Stomach (tissue), 4 donors: ENCODE measurements at regions not wholly inside any gene's neighbourhood (a gene's known extent, or its start where the extent isn't known, plus 50 kb on each side); places are given as distances from the start of the nearest gene placed in this dataset.

Source experiments
- POLR2A ChIP-seq, 4 donors: fragments of 450-650 bp; IDR thresholded peaks; one replicate each; pipeline ENCODE4 v1.6.1; 2016; ENCODE audit warnings: antibody characterized with exemption in 4 of 4, control low read depth in 2 of 4, mild to moderate bottlenecking in 1 of 4, moderate library complexity in 1 of 4
- POLR2AphosphoS5 ChIP-seq, 3 donors: sonication (generic); formaldehyde crosslinking; IDR thresholded peaks; one replicate each; pipeline ENCODE4 v1.6.1; 2016; ENCODE audit warnings: antibody characterized with exemption in 3 of 3

DNA sequence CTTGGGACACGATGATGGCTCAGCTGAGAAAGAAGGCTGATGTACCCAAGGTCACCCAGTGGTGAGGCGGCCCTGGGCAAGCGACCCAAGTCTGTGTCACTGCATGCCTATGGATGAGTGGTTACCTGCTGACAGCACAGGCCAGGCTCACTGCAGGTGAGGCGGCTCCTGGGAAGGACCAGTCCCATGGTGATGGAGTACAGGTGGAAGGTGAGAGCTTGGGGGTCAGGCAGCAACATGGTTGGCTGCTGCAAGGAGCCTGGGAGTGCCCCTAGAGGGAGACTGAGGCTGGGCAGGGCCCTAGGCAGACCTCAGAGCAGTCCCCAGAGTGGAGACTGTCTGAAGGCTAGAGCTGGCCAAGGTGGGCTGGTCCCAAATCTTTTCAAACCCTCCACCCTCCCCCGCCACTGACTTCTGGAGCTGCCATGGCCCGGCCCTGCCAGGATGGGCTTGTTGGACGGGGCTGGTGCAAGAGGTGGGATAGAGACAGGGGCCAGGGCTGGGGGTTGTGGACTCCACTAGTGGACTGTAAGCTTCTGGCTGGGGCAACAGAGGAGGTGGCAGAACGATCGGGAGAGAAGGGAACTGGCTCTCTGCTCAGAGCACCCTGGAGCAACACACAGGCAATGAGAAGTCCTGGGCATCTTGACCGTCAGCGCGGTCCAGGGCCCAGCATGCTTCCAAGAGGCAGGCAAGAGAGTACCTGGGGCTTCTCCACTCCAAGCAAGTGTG is 72.5 kb upstream of the SLC6A11 start:
- TF ChIP-seq POLR2A (IDR thresholded peaks at IDR 0.05) (no peak), POLR2AphosphoS5 (IDR thresholded peaks at IDR 0.05) (no peak)
